CD8-positive, alpha-beta memory T cell (primary cell): ENCODE measurements at regions not wholly inside any gene's neighbourhood (a gene's known extent, or its start where the extent isn't known, plus 50 kb on each side); places are given as distances from the start of the nearest gene placed in this dataset.

ENCODE experiments used
- CTCF ChIA-PET: fragments of 350-600 bp; sonication (Branson Sonifier 250); formaldehyde crosslinking; loops from one replicate; lab custom pipeline; 2021; ENCODE audit warnings: antibody characterized with exemption; lab: Charles Lee
- POLR2A ChIA-PET: fragments of 350-600 bp; sonication (Branson Sonifier 250); formaldehyde crosslinking; loops from one replicate; lab custom pipeline; 2021; ENCODE audit warnings: antibody characterized with exemption; lab: Charles Lee
- DNase-seq, 5 donors: peaks; one replicate each; pipeline versions ENCODE4 v3.0.0 to v3.0.0-alpha.2; 2020 to 2022; ENCODE audit warnings: mixed read lengths in 1 of 5
- H3K27ac ChIP-seq: one replicate; pipeline ENCODE4 v1.7.0; 2013; ENCODE audit warnings: low read depth, mild to moderate bottlenecking, low read length, moderate library complexity
- H3K27me3 ChIP-seq: 2 replicates; pipeline ENCODE4 v1.7.0; 2013; ENCODE audit warnings: low read length, mild to moderate bottlenecking; ENCODE audit not compliant: insufficient read depth, poor library complexity, severe bottlenecking
- H3K36me3 ChIP-seq: 2 replicates; pipeline ENCODE4 v1.7.0; 2013; ENCODE audit warnings: mild to moderate bottlenecking, low read length, moderate library complexity; ENCODE audit not compliant: insufficient read depth
- H3K4me1 ChIP-seq: 2 replicates; pipeline ENCODE4 v1.7.0; 2013; ENCODE audit warnings: mild to moderate bottlenecking, low read length, moderate library complexity; ENCODE audit not compliant: insufficient read depth
- H3K4me3 ChIP-seq: 2 replicates; pipeline ENCODE4 v1.7.0; 2013; ENCODE audit warnings: mild to moderate bottlenecking, low read length
- H3K9me3 ChIP-seq: 2 replicates; pipeline ENCODE4 v1.7.0; 2013; ENCODE audit warnings: mild to moderate bottlenecking, low read length
- H3K27ac Mint-ChIP-seq, 8 donors: one replicate each; pipeline ENCODE4 v1.8.0; 2020 to 2021; ENCODE audit warnings: mixed read lengths in 8 of 8, mild to moderate bottlenecking in 6 of 8, inconsistent platforms in 3 of 8, moderate library complexity in 3 of 8
- H3K27me3 Mint-ChIP-seq, 2 donors: one replicate each; pipeline ENCODE4 v1.8.0; 2020 to 2021; ENCODE audit warnings: mixed read lengths in 2 of 2, mild to moderate bottlenecking in 1 of 2, moderate library complexity in 1 of 2
- H3K36me3 Mint-ChIP-seq, 3 donors: one replicate each; pipeline ENCODE4 v1.8.0; 2020 to 2021; ENCODE audit warnings: mixed read lengths in 3 of 3, inconsistent platforms in 1 of 3, mild to moderate bottlenecking in 1 of 3
- H3K4me1 Mint-ChIP-seq, 3 donors: one replicate each; pipeline ENCODE4 v1.8.0; 2020 to 2021; ENCODE audit warnings: mixed read lengths in 3 of 3, inconsistent platforms in 1 of 3, mild to moderate bottlenecking in 1 of 3
- H3K4me3 Mint-ChIP-seq, 7 donors: one replicate each; pipeline ENCODE4 v1.8.0; 2020 to 2021; ENCODE audit warnings: mixed read lengths in 7 of 7, mild to moderate bottlenecking in 6 of 7, moderate library complexity in 4 of 7, inconsistent platforms in 2 of 7
- H3K9me3 Mint-ChIP-seq, 5 donors: one replicate each; pipeline ENCODE4 v1.8.0; 2020 to 2022; ENCODE audit warnings: mixed read lengths in 5 of 5, mild to moderate bottlenecking in 3 of 5, moderate library complexity in 2 of 5, inconsistent platforms in 1 of 5

GRCh38 chr10:9615189-9615588 is 1402.5 kb upstream of the CELF2 start:
- H3K27ac ChIP-seq: no peak overlapping the region
- Mint-ChIP-seq H3K9me3 (peaks cover 3 to 19% (median 3%) of the 10 kb centered on the region in 5 donors), H3K27me3 (peaks cover 0 to 2% of the 10 kb centered on the region in 2 donors), H3K27ac (no peak overlapping the region), H3K4me1 (no peaks in the 10 kb centered on the region), H3K4me3 (no peak overlapping the region), H3K36me3 (no peaks in the 10 kb centered on the region)
- H3K27me3 ChIP-seq: no peaks in the 10 kb centered on the region
- no peaks in the 10 kb centered on the region for H3K36me3 ChIP-seq
- H3K4me1 ChIP-seq: no peaks in the 10 kb centered on the region
- no peak for DNase-seq
- H3K9me3 ChIP-seq: no peaks in the 10 kb centered on the region
- H3K4me3 ChIP-seq: no peak overlapping the region
- CTCF ChIA-PET: no interaction called here
- POLR2A ChIA-PET: no interaction called here

- Histone ChIP-seq H3K9me3 (no peaks in the 10 kb centered on the region), H3K27ac (no peak overlapping the region), H3K27me3 (no peaks in the 10 kb centered on the region), H3K4me3 (no peak overlapping the region), H3K4me1 (no peaks in the 10 kb centered on the region), H3K36me3 (no peaks in the 10 kb centered on the region)
- Mint-ChIP-seq H3K36me3 (no peaks in the 10 kb centered on the region), H3K27me3 (no peaks in the 10 kb centered on the region), H3K4me1 (no peaks in the 10 kb centered on the region), H3K4me3 (no peak overlapping the region), H3K27ac (no peak overlapping the region), H3K9me3 (peaks cover 0 to 18% (median 3%) of the 10 kb centered on the region in 5 donors)
- ChIA-PET CTCF (no interaction called here), POLR2A (no interaction called here)
- DNase-seq: no peak
Observed at GRCh38 chr10:9621216-9621615, 1396.5 kb upstream of the CELF2 start.

GRCh38 chr10:9625304-9625703 is 1392.4 kb upstream of the CELF2 start:
- CTCF ChIA-PET: no interaction called here
- Mint-ChIP-seq H3K9me3 (peaks cover 0 to 10% (median 0%) of the 10 kb centered on the region in 5 donors), H3K27ac (no peak overlapping the region), H3K4me3 (no peak overlapping the region), H3K36me3 (no peaks in the 10 kb centered on the region), H3K27me3 (no peaks in the 10 kb centered on the region), H3K4me1 (no peaks in the 10 kb centered on the region)
- Histone ChIP-seq H3K27ac (no peak overlapping the region), H3K27me3 (no peaks in the 10 kb centered on the region), H3K4me1 (no peaks in the 10 kb centered on the region), H3K4me3 (no peak overlapping the region), H3K36me3 (no peaks in the 10 kb centered on the region), H3K9me3 (no peaks in the 10 kb centered on the region)
- POLR2A ChIA-PET: no interaction called here
- DNase-seq: no peak

- no peak for DNase-seq
- no peaks in the 10 kb centered on the region for H3K4me1 Mint-ChIP-seq
- no peaks in the 10 kb centered on the region for H3K36me3 Mint-ChIP-seq
- ChIA-PET CTCF (no interaction called here), POLR2A (no interaction called here)
- Histone ChIP-seq H3K36me3 (no peaks in the 10 kb centered on the region), H3K27me3 (no peaks in the 10 kb centered on the region), H3K4me3 (no peak overlapping the region), H3K9me3 (no peaks in the 10 kb centered on the region), H3K4me1 (no peaks in the 10 kb centered on the region), H3K27ac (no peak overlapping the region)
- no peaks in the 10 kb centered on the region for H3K27me3 Mint-ChIP-seq
- H3K9me3 Mint-ChIP-seq: peaks cover 0 to 5% (median 2%) of the 10 kb centered on the region in 5 donors
- H3K4me3 Mint-ChIP-seq: no peak overlapping the region
- H3K27ac Mint-ChIP-seq: no peak overlapping the region
Observed at GRCh38 chr10:9634466-9634865, 1383.2 kb upstream of the CELF2 start.

- H3K9me3 ChIP-seq: no peaks in the 10 kb centered on the region
- no peak overlapping the region for H3K4me3 Mint-ChIP-seq
- H3K27ac Mint-ChIP-seq: no peak overlapping the region
- no peak for DNase-seq
- no peak overlapping the region for H3K27ac ChIP-seq
- H3K4me1 Mint-ChIP-seq: no peaks in the 10 kb centered on the region
- H3K4me1 ChIP-seq: no peaks in the 10 kb centered on the region
- no peaks in the 10 kb centered on the region for H3K36me3 Mint-ChIP-seq
- H3K27me3 Mint-ChIP-seq: no peaks in the 10 kb centered on the region
- no peaks in the 10 kb centered on the region for H3K36me3 ChIP-seq
- no peak overlapping the region for H3K4me3 ChIP-seq
- H3K9me3 Mint-ChIP-seq: peaks cover 0 to 5% (median 2%) of the 10 kb centered on the region in 5 donors
- ChIA-PET POLR2A (no interaction called here), CTCF (no interaction called here)
- no peaks in the 10 kb centered on the region for H3K27me3 ChIP-seq
Observed at GRCh38 chr10:9635691-9636090, 1382.0 kb upstream of the CELF2 start.

GRCh38 chr10:9636216-9636615 is 1381.5 kb upstream of the CELF2 start:
- Mint-ChIP-seq H3K4me1 (no peaks in the 10 kb centered on the region), H3K36me3 (no peaks in the 10 kb centered on the region)
- POLR2A ChIA-PET: no interaction called here

GRCh38 chr10:9643782-9644181 is 1373.9 kb upstream of the CELF2 start:
- H3K36me3 Mint-ChIP-seq: no peaks in the 10 kb centered on the region
- H3K4me3 Mint-ChIP-seq: no peak overlapping the region
- ChIA-PET POLR2A (no interaction called here), CTCF (no interaction called here)
- H3K36me3 ChIP-seq: no peaks in the 10 kb centered on the region
- H3K9me3 ChIP-seq: no peaks in the 10 kb centered on the region
- H3K4me1 Mint-ChIP-seq: no peaks in the 10 kb centered on the region
- H3K27me3 Mint-ChIP-seq: no peaks in the 10 kb centered on the region
- H3K9me3 Mint-ChIP-seq: peaks cover 0 to 18% (median 2%) of the 10 kb centered on the region in 5 donors
- no peak overlapping the region for H3K27ac ChIP-seq
- no peak overlapping the region for H3K4me3 ChIP-seq
- no peak for DNase-seq
- no peaks in the 10 kb centered on the region for H3K27me3 ChIP-seq
- H3K27ac Mint-ChIP-seq: no peak overlapping the region
- H3K4me1 ChIP-seq: no peaks in the 10 kb centered on the region

More at GRCh38 chr10:9636216-9636615, 1381.5 kb upstream of the CELF2 start:
- Mint-ChIP-seq H3K27me3 (no peaks in the 10 kb centered on the region), H3K4me3 (no peak overlapping the region), H3K27ac (no peak overlapping the region), H3K9me3 (peaks cover 0 to 8% (median 2%) of the 10 kb centered on the region in 5 donors)
- CTCF ChIA-PET: no interaction called here
- Histone ChIP-seq H3K27ac (no peak overlapping the region), H3K4me3 (no peak overlapping the region), H3K36me3 (no peaks in the 10 kb centered on the region), H3K27me3 (no peaks in the 10 kb centered on the region), H3K9me3 (no peaks in the 10 kb centered on the region), H3K4me1 (no peaks in the 10 kb centered on the region)
- no peak for DNase-seq

- Histone ChIP-seq H3K9me3 (no peaks in the 10 kb centered on the region), H3K27me3 (no peaks in the 10 kb centered on the region), H3K27ac (no peak overlapping the region), H3K4me1 (no peaks in the 10 kb centered on the region), H3K36me3 (no peaks in the 10 kb centered on the region), H3K4me3 (no peak overlapping the region)
- Mint-ChIP-seq H3K4me1 (no peaks in the 10 kb centered on the region), H3K36me3 (no peaks in the 10 kb centered on the region), H3K27ac (no peak overlapping the region), H3K4me3 (no peak overlapping the region), H3K9me3 (peaks cover 0 to 18% (median 2%) of the 10 kb centered on the region in 5 donors), H3K27me3 (no peaks in the 10 kb centered on the region)
- ChIA-PET POLR2A (no interaction called here), CTCF (no interaction called here)
- DNase-seq: no peak
Observed at GRCh38 chr10:9645404-9645803, 1372.3 kb upstream of the CELF2 start.
